IMR-90 (cell line): ENCODE measurements at regions not wholly inside any gene's neighbourhood (a gene's known extent, or its start where the extent isn't known, plus 50 kb on each side); places are given as distances from the start of the nearest gene placed in this dataset.

Source experiments
- ATAC-seq: fragments of 200-7000 bp; cut with Tn5 transposase; 2 replicates; pipeline ENCODE4 v1.9.1; 2020; ENCODE audit warnings: low read depth, mild to moderate bottlenecking, moderate library complexity
- BruUV-seq: library from RNA; stranded (reverse); fragments of 400-500 nt; replicated peaks from 2 replicates; lab custom pipeline; 2021; lab: Mats Ljungman, UMichigan
- CTCF ChIA-PET: fragments of 300-600 bp; formaldehyde crosslinking; extraction: SDS; loops from one replicate; lab custom pipeline; 2021; ENCODE audit warnings: antibody characterized with exemption; lab: Yijun Ruan, JAX
- POLR2A ChIA-PET: fragments of 300-600 bp; sonication (Branson Sonifier 250); formaldehyde crosslinking; loops from one replicate; lab custom pipeline; 2022; ENCODE audit warnings: antibody characterized with exemption; ENCODE audit not compliant: unreplicated experiment; lab: Charles Lee
- DNase-seq: peaks from one replicate; pipeline ENCODE4 v3.0.0; 2013
- H2AFZ ChIP-seq: replicated peaks from 2 replicates; pipeline ENCODE3; 2013; ENCODE audit warnings: low read length, mild to moderate bottlenecking; ENCODE audit not compliant: poor library complexity
- H2AK5ac ChIP-seq: 2 replicates; pipeline ENCODE4 v1.6.1; 2013; ENCODE audit warnings: low read depth, low read length, inconsistent platforms
- H2AK9ac ChIP-seq: replicated peaks from 2 replicates; pipeline ENCODE3; 2013; ENCODE audit warnings: mild to moderate bottlenecking, low read depth, low read length, moderate library complexity; ENCODE audit not compliant: poor library complexity
- H2BK120ac ChIP-seq: 2 replicates; pipeline ENCODE4 v1.6.1; 2013; ENCODE audit warnings: low read depth, low read length, inconsistent platforms
- H2BK15ac ChIP-seq: 3 replicates; pipeline ENCODE4 v1.6.1; 2013; ENCODE audit warnings: low read depth, low read length, inconsistent platforms
- H2BK20ac ChIP-seq: 2 replicates; pipeline ENCODE4 v1.6.1; 2013; ENCODE audit warnings: low read depth, mild to moderate bottlenecking, inconsistent platforms, low read length, moderate library complexity
- H2BK5ac ChIP-seq: 2 replicates; pipeline ENCODE4 v1.6.1; 2013; ENCODE audit warnings: mild to moderate bottlenecking, low read depth, low read length, inconsistent platforms; ENCODE audit not compliant: poor library complexity, severe bottlenecking
- H3K14ac ChIP-seq: replicated peaks from 2 replicates; pipeline ENCODE4 v1.6.1; 2013; ENCODE audit warnings: low read depth, low read length, inconsistent platforms
- H3K18ac ChIP-seq: 2 replicates; pipeline ENCODE4 v1.6.1; 2013; ENCODE audit warnings: low read depth, low read length, control low read depth
- H3K23ac ChIP-seq: 2 replicates; pipeline ENCODE4 v1.6.1; 2013; ENCODE audit warnings: low read depth, low read length, inconsistent platforms
- H3K27ac ChIP-seq: 2 replicates; pipeline ENCODE4 v1.5.1; 2013; ENCODE audit warnings: mild to moderate bottlenecking, control low read depth, low read length; ENCODE audit not compliant: insufficient read depth
- H3K27me3 ChIP-seq: 2 replicates; pipeline ENCODE4 v1.6.1; 2013; ENCODE audit warnings: low read length; ENCODE audit not compliant: control insufficient read depth, insufficient read depth
- H3K36me3 ChIP-seq: 2 replicates; pipeline ENCODE4 v1.6.1; 2013; ENCODE audit warnings: low read length, mixed read lengths; ENCODE audit not compliant: control insufficient read depth, insufficient read depth
- H3K4ac ChIP-seq: 2 replicates; pipeline ENCODE4 v1.6.1; 2013; ENCODE audit warnings: low read depth, low read length, inconsistent platforms
- H3K4me1 ChIP-seq: 2 replicates; pipeline ENCODE4 v1.6.1; 2013; ENCODE audit warnings: low read length, mixed read lengths; ENCODE audit not compliant: control insufficient read depth, insufficient read depth
- H3K4me2 ChIP-seq: 2 replicates; pipeline ENCODE4 v1.6.1; 2013; ENCODE audit warnings: low read depth, mild to moderate bottlenecking, control low read depth, low read length, moderate library complexity
- H3K4me3 ChIP-seq: 2 replicates; pipeline ENCODE4 v1.5.1; 2013; ENCODE audit warnings: low read depth, mild to moderate bottlenecking, control low read depth, low read length, moderate library complexity; ENCODE audit not compliant: insufficient read depth
- H3K56ac ChIP-seq: 2 replicates; pipeline ENCODE4 v1.6.1; 2013; ENCODE audit warnings: low read length, inconsistent platforms; ENCODE audit not compliant: insufficient read depth; ENCODE audit errors: extremely low read depth
- H3K79me1 ChIP-seq, 2 experiments: 2 replicates each; pipeline ENCODE4 v1.6.1; 2013; ENCODE audit warnings: low read length in 2 of 2, inconsistent platforms in 1 of 2, low read depth in 1 of 2
- H3K9ac ChIP-seq: 2 replicates; pipeline ENCODE4 v1.6.1; 2013; ENCODE audit warnings: low read depth, low read length, control low read depth
- H3K9me1 ChIP-seq: 2 replicates; pipeline ENCODE4 v1.6.1; 2013; ENCODE audit warnings: low read length, inconsistent platforms; ENCODE audit not compliant: insufficient read depth
- H3K9me3 ChIP-seq: 2 replicates; pipeline ENCODE4 v1.6.1; 2013; ENCODE audit warnings: low read length; ENCODE audit not compliant: control insufficient read depth, insufficient read depth
- H4K20me1 ChIP-seq: 2 replicates; pipeline ENCODE4 v1.6.1; 2013; ENCODE audit warnings: low read length, inconsistent platforms; ENCODE audit not compliant: insufficient read depth
- H4K5ac ChIP-seq: 2 replicates; pipeline ENCODE4 v1.6.1; 2013; ENCODE audit warnings: mild to moderate bottlenecking, low read depth, low read length, control low read depth
- H4K8ac ChIP-seq, 2 experiments: 2 replicates each; pipeline ENCODE4 v1.6.1; 2013; ENCODE audit warnings: low read depth in 2 of 2, low read length in 2 of 2, control low read depth in 1 of 2, inconsistent platforms in 1 of 2
- H4K91ac ChIP-seq: 2 replicates; pipeline ENCODE4 v1.6.1; 2013; ENCODE audit warnings: low read depth, low read length, inconsistent platforms; ENCODE audit not compliant: insufficient read depth
- BHLHE40 ChIP-seq: fragments of 150-350 bp; IDR thresholded peaks from 2 replicates; pipeline ENCODE4 v1.6.1; 2016; ENCODE audit warnings: mild to moderate bottlenecking, low read depth, low read length
- ELK1 ChIP-seq: fragments of 150-350 bp; IDR thresholded peaks from 2 replicates; pipeline ENCODE4 v1.6.1; 2016; ENCODE audit warnings: low read depth, mild to moderate bottlenecking, low read length, moderate library complexity, borderline replicate concordance
- FOS ChIP-seq: fragments of 150-350 bp; IDR thresholded peaks from 2 replicates; pipeline ENCODE4 v1.6.1; 2016; ENCODE audit warnings: low read depth, low read length
- NFE2L2 ChIP-seq: fragments of 150-350 bp; IDR thresholded peaks from 2 replicates; pipeline ENCODE4 v1.6.1; 2016; ENCODE audit warnings: low read depth, mild to moderate bottlenecking, low read length
- POLR2A ChIP-seq: IDR thresholded peaks from 2 replicates; pipeline ENCODE4 v1.6.1; 2012; ENCODE audit warnings: mild to moderate bottlenecking, low read depth, low read length
- RCOR1 ChIP-seq: IDR thresholded peaks from 2 replicates; pipeline ENCODE4 v1.6.1; 2012; ENCODE audit warnings: mild to moderate bottlenecking, low read length, improper control_type of control experiment; ENCODE audit not compliant: insufficient replicate concordance
- RFX5 ChIP-seq: IDR thresholded peaks from 2 replicates; pipeline ENCODE4 v1.8.0; 2012; ENCODE audit warnings: low read depth, mild to moderate bottlenecking, low read length, moderate library complexity
- WGBS, 2 experiments: methylation state at CpG; one replicate each; pipeline versions ENCODE4 v1.1.5 to v1.1.7; 2013; ENCODE audit warnings: missing lambda C conversion rate in 2 of 2; ENCODE audit not compliant: insufficient read length in 1 of 2; ENCODE audit errors: extremely low coverage in 2 of 2; 5-methylcytosine and 5-hydroxymethylcytosine counted together
- dilution Hi-C: fragments of 300-500 bp; cut with HindIII; formaldehyde crosslinking; loops from one replicate; pipeline ENCODE4 v1.14.3; 2018; ENCODE audit warnings: low sequenced_read_pairs; ENCODE audit not compliant: unreplicated experiment
- in situ Hi-C: fragments of 300-500 bp; cut with MboI; formaldehyde crosslinking; loops from 3 replicates; pipeline ENCODE4 v1.14.3; 2019; ENCODE audit warnings: low sequenced_read_pairs, inconsistent platforms, mixed read lengths
- intact Hi-C: fragments of 100-400 bp; cut with micrococcal nuclease; formaldehyde crosslinking; loops from 2 replicates; pipeline ENCODE4 v1.10.0; 2022

DNA sequence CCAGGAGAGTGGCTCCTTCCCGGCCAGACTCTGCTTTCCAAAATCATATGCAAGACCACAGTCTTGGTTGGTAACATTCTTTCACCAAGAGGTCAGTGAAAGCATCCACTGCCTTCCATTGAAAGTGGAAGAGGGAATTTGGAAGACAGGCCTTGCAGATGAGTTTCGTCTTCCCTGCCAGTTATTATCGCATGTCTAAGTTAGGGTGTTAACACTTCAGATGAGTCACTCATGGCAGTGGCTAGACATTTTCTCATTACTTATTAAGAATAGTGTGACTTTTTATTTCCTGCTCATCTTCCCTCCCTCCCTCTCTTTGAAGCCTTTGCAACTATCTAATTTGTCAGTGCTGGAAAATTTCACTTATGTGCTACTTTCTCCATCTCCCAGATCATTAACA, 102.9 kb upstream of the EPB41L3 start:
- Histone ChIP-seq H3K18ac (no peak overlapping the region), H3K4me1 (no peaks in the 10 kb centered on the region), H3K14ac (no peak overlapping the region), H3K9me3 (no peaks in the 10 kb centered on the region), H2BK20ac (no peak overlapping the region), H2BK120ac (no peak overlapping the region), H2BK15ac (no peak overlapping the region), H4K8ac (no peak overlapping the region), H3K27me3 (no peaks in the 10 kb centered on the region), H3K9ac (no peak overlapping the region), H4K20me1 (no peaks in the 10 kb centered on the region), H2AK9ac (no peak overlapping the region), H3K4me3 (no peak overlapping the region), H3K4ac (no peak overlapping the region), H2AFZ (no peak overlapping the region), H2BK5ac (no peak overlapping the region), H4K91ac (no peak overlapping the region), H3K9me1 (no peaks in the 10 kb centered on the region), H2AK5ac (no peak overlapping the region), H3K79me1 (no peaks in the 10 kb centered on the region), H3K56ac (no peak overlapping the region), H3K36me3 (no peaks in the 10 kb centered on the region), H3K27ac (no peak overlapping the region), H3K4me2 (no peak overlapping the region), H3K23ac (no peak overlapping the region), H4K5ac (no peak overlapping the region)
- no TSS peak for BruUV-seq
- TF ChIP-seq NFE2L2 (no peak), BHLHE40 (no peak), POLR2A (no peak), FOS (no peak), RCOR1 (no peak), ELK1 (no peak), RFX5 (no peak)
- CTCF ChIA-PET = no interaction called here
- in situ Hi-C loops = no loop called here
- dilution Hi-C loops = no loop called here
- no CpG with 5 or more reads among the region's 3 CpGs for WGBS, 2 experiments
- POLR2A ChIA-PET = no interaction called here
- intact Hi-C loops = no loop called here
- no peak for DNase-seq
- no peak for ATAC-seq
